H1 (cell line): ENCODE measurements at regions not wholly inside any gene's neighbourhood (a gene's known extent, or its start where the extent isn't known, plus 50 kb on each side); places are given as distances from the start of the nearest gene placed in this dataset.

Source experiments
- CTCF ChIA-PET: fragments of 300-600 bp; sonication (Branson Sonifier 250); formaldehyde crosslinking; loops from one replicate; lab custom pipeline; 2021; ENCODE audit not compliant: partially characterized antibody; lab: Charles Lee
- POLR2A ChIA-PET: fragments of 300-600 bp; sonication (Branson Sonifier 250); formaldehyde crosslinking; loops from one replicate; lab custom pipeline; 2021; ENCODE audit warnings: inconsistent platforms; ENCODE audit not compliant: partially characterized antibody; lab: Charles Lee
- DNase-seq, 2 experiments: peaks; one replicate each; pipeline versions ENCODE4 v3.0.0 to v3.0.0-alpha.2; 2010 to 2022; ENCODE audit warnings: low spot score in 2 of 2, low read depth in 1 of 2, mixed read lengths in 1 of 2
- FAIRE-seq: peaks from 2 replicates; lab custom pipeline; 2011; peaks lifted over from hg19 to GRCh38; lab: Jason Lieb, UNC
- H2AFZ ChIP-seq: 2 replicates; pipeline ENCODE4 v1.8.1; 2012; ENCODE audit warnings: low read length, inconsistent platforms
- H2AK5ac ChIP-seq: 2 replicates; pipeline ENCODE4 v1.6.1; 2013; ENCODE audit warnings: low read depth, low read length
- H2BK120ac ChIP-seq: replicated peaks from 2 replicates; pipeline ENCODE3; 2013; ENCODE audit warnings: low read depth, low read length, inconsistent platforms
- H2BK12ac ChIP-seq: 2 replicates; pipeline ENCODE4 v1.6.1; 2013; ENCODE audit warnings: low read depth, low read length
- H2BK15ac ChIP-seq: 2 replicates; pipeline ENCODE4 v1.6.1; 2013; ENCODE audit warnings: low read length
- H2BK20ac ChIP-seq: 2 replicates; pipeline ENCODE4 v1.6.1; 2013; ENCODE audit warnings: low read length
- H2BK5ac ChIP-seq: 2 replicates; pipeline ENCODE4 v1.6.1; 2013; ENCODE audit warnings: low read depth, low read length
- H3K14ac ChIP-seq: 2 replicates; pipeline ENCODE4 v1.6.1; 2013; ENCODE audit warnings: inconsistent platforms; ENCODE audit not compliant: insufficient read length
- H3K18ac ChIP-seq: 2 replicates; pipeline ENCODE4 v1.6.1; 2013; ENCODE audit warnings: low read length; ENCODE audit errors: extremely low read depth
- H3K23ac ChIP-seq: 2 replicates; pipeline ENCODE4 v1.6.1; 2013; ENCODE audit warnings: inconsistent platforms; ENCODE audit not compliant: insufficient read length
- H3K23me2 ChIP-seq: 2 replicates; pipeline ENCODE4 v1.6.1; 2013; ENCODE audit warnings: low read depth, low read length
- H3K27ac ChIP-seq: 2 replicates; pipeline ENCODE4 v1.6.1; 2011; ENCODE audit warnings: low read depth, low read length, inconsistent platforms
- H3K27me3 ChIP-seq, 4 experiments: replicated peaks in 1 of 4; 1 replicate in 1 of 4; 2 replicates in 3 of 4; pipeline versions ENCODE4 v1.6.1 to v1.8.1; 2011 to 2013; ENCODE audit warnings: low read length in 3 of 4, mild to moderate bottlenecking in 3 of 4, inconsistent platforms in 2 of 4, mixed read lengths in 2 of 4, moderate library complexity in 1 of 4; ENCODE audit not compliant: control insufficient read depth in 3 of 4, insufficient read depth in 3 of 4; ENCODE audit errors: extremely low read depth in 1 of 4
- H3K36me3 ChIP-seq, 4 experiments: 2 replicates each; pipeline versions ENCODE4 v1.6.1 to v1.8.1; 2011 to 2013; ENCODE audit warnings: mild to moderate bottlenecking in 4 of 4, low read length in 3 of 4, moderate library complexity in 2 of 4, control low read depth in 1 of 4, inconsistent platforms in 1 of 4; ENCODE audit not compliant: insufficient read depth in 4 of 4, control insufficient read depth in 2 of 4
- H3K4ac ChIP-seq: replicated peaks from 2 replicates; pipeline ENCODE3; 2013; ENCODE audit warnings: low read length, low read depth, mixed read lengths, inconsistent platforms; ENCODE audit not compliant: insufficient read length
- H3K4me1 ChIP-seq, 4 experiments: replicated peaks in 1 of 4; 1 replicate in 1 of 4; 2 replicates in 3 of 4; pipeline versions ENCODE4 v1.6.1 to v1.8.1; 2011 to 2013; ENCODE audit warnings: low read length in 3 of 4, inconsistent platforms in 2 of 4, mixed read lengths in 1 of 4; ENCODE audit not compliant: insufficient read depth in 4 of 4, control insufficient read depth in 3 of 4
- H3K4me2 ChIP-seq, 2 experiments: 2 replicates each; pipeline versions ENCODE4 v1.6.1 to v1.8.1; 2011 to 2013; ENCODE audit warnings: low read depth in 2 of 2, low read length in 2 of 2, control low read depth in 1 of 2, inconsistent platforms in 1 of 2, mild to moderate bottlenecking in 1 of 2; ENCODE audit not compliant: insufficient read depth in 1 of 2
- H3K4me3 ChIP-seq, 4 experiments: fragments of 200-600, 300-600 bp in 1 of 4; sonication (generic), shearing (Covaris generic), sonication (Bioruptor Twin) in 1 of 4; 2 replicates each; pipeline versions ENCODE4 v1.5.1 to v1.8.1; 2011 to 2016; ENCODE audit warnings: low read length in 4 of 4, low read depth in 3 of 4, control low read depth in 2 of 4, inconsistent platforms in 2 of 4, mild to moderate bottlenecking in 2 of 4, mixed read lengths in 1 of 4, moderate library complexity in 1 of 4; ENCODE audit not compliant: insufficient read depth in 2 of 4; ENCODE audit errors: extremely low read depth in 1 of 4
- H3K56ac ChIP-seq: replicated peaks from 2 replicates; pipeline ENCODE3; 2013; ENCODE audit warnings: low read depth, mild to moderate bottlenecking, mixed read lengths, low read length, inconsistent platforms; ENCODE audit not compliant: insufficient read length
- H3K79me1 ChIP-seq: 2 replicates; pipeline ENCODE4 v1.6.1; 2013; ENCODE audit warnings: low read depth, low read length, control low read depth
- H3K79me2 ChIP-seq, 2 experiments: 2 replicates each; pipeline versions ENCODE4 v1.6.1 to v1.8.1; 2012 to 2013; ENCODE audit warnings: low read length in 2 of 2, mild to moderate bottlenecking in 2 of 2, inconsistent platforms in 1 of 2; ENCODE audit not compliant: insufficient read depth in 2 of 2, control insufficient read depth in 1 of 2
- H3K9ac ChIP-seq, 4 experiments: replicated peaks in 1 of 4; 1 replicate in 1 of 4; 2 replicates in 3 of 4; pipeline versions ENCODE4 v1.6.1 to v1.8.1; 2011 to 2013; ENCODE audit warnings: low read depth in 3 of 4, low read length in 3 of 4, control low read depth in 2 of 4, mild to moderate bottlenecking in 2 of 4, moderate library complexity in 2 of 4, inconsistent platforms in 1 of 4; ENCODE audit errors: extremely low read depth in 1 of 4
- H3K9me3 ChIP-seq, 2 experiments: 2 replicates each; pipeline versions ENCODE4 v1.6.1 to v1.8.1; 2012 to 2013; ENCODE audit warnings: mild to moderate bottlenecking in 2 of 2, moderate library complexity in 2 of 2, control low read depth in 1 of 2, inconsistent platforms in 1 of 2, low read depth in 1 of 2, low read length in 1 of 2, mixed read lengths in 1 of 2; ENCODE audit not compliant: insufficient read depth in 2 of 2
- H4K20me1 ChIP-seq, 2 experiments: replicated peaks in 1 of 2; 2 replicates each; pipeline versions ENCODE3 to v1.8.1; 2011 to 2013; ENCODE audit warnings: inconsistent platforms in 2 of 2, low read length in 2 of 2, mild to moderate bottlenecking in 1 of 2; ENCODE audit not compliant: insufficient read depth in 2 of 2, control insufficient read depth in 1 of 2
- H4K5ac ChIP-seq: 2 replicates; pipeline ENCODE4 v1.6.1; 2013; ENCODE audit warnings: low read length, low read depth, mixed read lengths, inconsistent platforms; ENCODE audit not compliant: insufficient read length
- H4K8ac ChIP-seq: 2 replicates; pipeline ENCODE4 v1.8.0; 2013; ENCODE audit warnings: mild to moderate bottlenecking, moderate library complexity, low read length, inconsistent platforms; ENCODE audit not compliant: insufficient read depth; ENCODE audit errors: extremely low read depth
- H4K91ac ChIP-seq: replicated peaks from 2 replicates; pipeline ENCODE3; 2013; ENCODE audit warnings: low read length, mixed read lengths, inconsistent platforms; ENCODE audit not compliant: insufficient read length
- BCL11A ChIP-seq, 2 experiments: IDR thresholded peaks; one replicate each; pipeline ENCODE4 v1.6.1; 2011; ENCODE audit warnings: low read depth in 2 of 2, low read length in 2 of 2, mild to moderate bottlenecking in 2 of 2
- EGR1 ChIP-seq: IDR thresholded peaks from 2 replicates; pipeline ENCODE4 v1.6.1; 2011; ENCODE audit warnings: low read depth, low read length, borderline replicate concordance
- FOSL1 ChIP-seq: IDR thresholded peaks from 2 replicates; pipeline ENCODE4 v1.6.1; 2011; ENCODE audit warnings: mild to moderate bottlenecking, low read depth, low read length, moderate library complexity; ENCODE audit not compliant: insufficient read depth
- HDAC6 ChIP-seq: IDR thresholded peaks from one replicate; pipeline ENCODE4 v1.7.1; 2012; ENCODE audit warnings: low read depth, mild to moderate bottlenecking, inconsistent platforms, low read length, moderate library complexity
- KDM1A ChIP-seq: fragments of 200-600, 300-600 bp; sonication (generic); IDR thresholded peaks from 2 replicates; pipeline ENCODE4 v1.7.1; 2016; ENCODE audit warnings: mild to moderate bottlenecking, low read length, borderline replicate concordance
- KDM5A ChIP-seq: fragments of 200-600 bp; IDR thresholded peaks from 2 replicates; pipeline ENCODE4 v1.7.1; 2012; ENCODE audit warnings: mild to moderate bottlenecking, low read length, inconsistent platforms, mixed read lengths
- MAX ChIP-seq: IDR thresholded peaks from 2 replicates; pipeline ENCODE4 v1.6.1; 2012; ENCODE audit warnings: inconsistent platforms
- RXRA ChIP-seq: IDR thresholded peaks from 2 replicates; pipeline ENCODE4 v1.6.1; 2011; ENCODE audit warnings: low read depth, mild to moderate bottlenecking, low read length, moderate library complexity; ENCODE audit not compliant: insufficient read depth
- SIRT6 ChIP-seq: IDR thresholded peaks from one replicate; pipeline ENCODE4 v1.7.1; 2012; ENCODE audit warnings: low read length, inconsistent platforms
- YY1 ChIP-seq: IDR thresholded peaks from 2 replicates; pipeline ENCODE4 v1.6.1; 2011; ENCODE audit warnings: low read depth, mild to moderate bottlenecking, low read length
- WGBS, 2 experiments: shearing (Covaris generic) in 1 of 2; methylation state at CpG; one replicate each; pipeline versions ENCODE4 v1.1.6 to v1.1.7; 2013 to 2015; ENCODE audit warnings: low lambda C conversion rate in 2 of 2, mixed read lengths in 2 of 2, inconsistent platforms in 1 of 2, low coverage in 1 of 2, missing lambda C conversion rate in 1 of 2; ENCODE audit not compliant: insufficient replicate concordance in 2 of 2, insufficient coverage in 1 of 2, insufficient read length in 1 of 2; ENCODE audit errors: extremely low coverage in 1 of 2, missing lambda C conversion rate in 1 of 2; 5-methylcytosine and 5-hydroxymethylcytosine counted together

- CTCF ChIA-PET: interaction anchor here (2.2 to 5.4 kb wide), 3 partner anchors 11 to 142 kb away, joined by 4 to 54 read pairs (median 21); no protein-coding TSS in a partner anchor
- H3K4me2 ChIP-seq: no peak overlapping the region
- FAIRE-seq: no peak
- H3K27me3 ChIP-seq: no peaks in the 10 kb centered on the region
- POLR2A ChIA-PET: no interaction called here
- no peak overlapping the region for H2BK20ac ChIP-seq
- no peak overlapping the region for H3K18ac ChIP-seq
- no peak overlapping the region for H3K4ac ChIP-seq
- H3K4me3 ChIP-seq: no peak overlapping the region
- H3K27ac ChIP-seq: no peak overlapping the region
- no peak overlapping the region for H2AK5ac ChIP-seq
- no peak overlapping the region for H2BK12ac ChIP-seq
- no peak overlapping the region for H2BK5ac ChIP-seq
- H2AFZ ChIP-seq: no peak overlapping the region
- no peaks in the 10 kb centered on the region for H4K20me1 ChIP-seq
- no peaks in the 10 kb centered on the region for H3K23me2 ChIP-seq
- 92% methylated on average over 7 of the region's 7 CpGs; no CpG with 5 or more reads in 1 of the 2 experiments for WGBS, 2 experiments
- H4K5ac ChIP-seq: no peak overlapping the region
- no peak overlapping the region for H3K23ac ChIP-seq
- H3K36me3 ChIP-seq: no peaks in the 10 kb centered on the region
- no peak overlapping the region for H2BK15ac ChIP-seq
- no peaks in the 10 kb centered on the region for H3K79me1 ChIP-seq
- no peak overlapping the region for H3K9ac ChIP-seq
- no peaks in the 10 kb centered on the region for H3K79me2 ChIP-seq
- TF ChIP-seq KDM1A (no peak), YY1 (no peak), RXRA (no peak), BCL11A (IDR thresholded peaks at IDR 0.05; ENCODE audit: low read depth in 2 of 2, low read length in 2 of 2) (no peak), HDAC6 (no peak), EGR1 (no peak), SIRT6 (no peak), MAX (no peak), FOSL1 (no peak), KDM5A (no peak)
- no peaks in the 10 kb centered on the region for H3K4me1 ChIP-seq
- no peak for DNase-seq
- no peak overlapping the region for H3K56ac ChIP-seq
- no peak overlapping the region for H4K91ac ChIP-seq
- no peak overlapping the region for H2BK120ac ChIP-seq
- no peak overlapping the region for H4K8ac ChIP-seq
- peaks cover 0 to 6% of the 10 kb centered on the region in 2 experiments; a peak in 1 of 4 replicates for H3K9me3 ChIP-seq
- H3K14ac ChIP-seq: no peak overlapping the region
Measured at GRCh38 chr19:29117926-29118325, 95.0 kb downstream of the UQCRFS1 start.
